GM12891 (cell line): ENCODE measurements at regions not wholly inside any gene's neighbourhood (a gene's known extent, or its start where the extent isn't known, plus 50 kb on each side); places are given as distances from the start of the nearest gene placed in this dataset.

Experiments
- DNase-seq: peaks from one replicate; pipeline ENCODE4 v3.0.0; 2011; ENCODE audit warnings: low spot score; ENCODE audit not compliant: insufficient read length
- FAIRE-seq: peaks from 2 replicates; lab custom pipeline; 2011; peaks lifted over from hg19 to GRCh38; lab: Jason Lieb, UNC
- PAX5 ChIP-seq: IDR thresholded peaks from 2 replicates; pipeline ENCODE4 v1.6.1; 2011; ENCODE audit warnings: low read length, moderate library complexity, mild to moderate bottlenecking; ENCODE audit not compliant: insufficient read depth, severe bottlenecking
- POLR2A ChIP-seq: IDR thresholded peaks from 2 replicates; pipeline ENCODE4 v1.6.1; 2011; ENCODE audit warnings: low read depth, low read length, control low read depth
- POLR2AphosphoS5 ChIP-seq: IDR thresholded peaks from 2 replicates; pipeline ENCODE4 v1.6.1; 2011; ENCODE audit warnings: low read depth, low read length, control low read depth
- POU2F2 ChIP-seq: IDR thresholded peaks from 2 replicates; pipeline ENCODE4 v1.6.1; 2011; ENCODE audit warnings: low read depth, mild to moderate bottlenecking, control low read depth, low read length, moderate library complexity
- SPI1 ChIP-seq: IDR thresholded peaks from 2 replicates; pipeline ENCODE4 v1.6.1; 2011; ENCODE audit warnings: low read depth, low read length, control low read depth
- TAF1 ChIP-seq: IDR thresholded peaks from 2 replicates; pipeline ENCODE4 v1.6.1; 2011; ENCODE audit warnings: low read depth, low read length, control low read depth

DNA sequence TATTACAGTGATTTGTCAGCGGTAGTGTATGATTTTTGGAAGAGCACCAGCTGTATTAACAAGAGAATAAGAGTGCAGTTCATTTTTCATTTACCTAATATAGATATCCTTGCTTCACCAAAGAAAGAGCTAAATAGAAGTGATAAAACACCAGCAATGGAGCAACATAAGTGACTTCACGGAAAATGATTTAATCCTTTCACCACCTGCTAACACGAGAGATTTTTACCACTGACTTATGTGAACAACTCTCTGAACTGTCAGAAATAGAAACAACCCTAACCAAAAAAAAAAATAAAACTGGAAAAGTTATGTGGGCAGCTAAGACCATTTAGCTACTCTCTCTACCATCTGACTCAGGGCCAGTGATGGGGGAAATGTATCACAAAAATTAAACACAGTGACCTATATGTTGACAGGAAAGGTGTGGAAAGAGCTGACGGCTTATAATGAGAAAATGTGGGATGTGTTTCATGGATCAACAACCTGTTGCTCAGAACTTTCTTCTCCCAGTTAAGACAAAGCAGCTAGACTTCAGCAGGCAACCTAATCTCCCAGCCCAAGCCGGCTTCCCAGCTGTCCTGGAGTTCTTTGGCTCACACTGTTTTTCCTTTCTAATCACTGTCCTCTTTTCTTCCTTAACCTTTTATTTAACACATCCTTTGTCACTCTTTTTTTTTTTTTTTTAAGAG, 272.7 kb downstream of the SS18 start:
- FAIRE-seq (no peak), DNase-seq (no peak)
- TF ChIP-seq TAF1 (no peak), PAX5 (no peak), POLR2A (no peak), POLR2AphosphoS5 (no peak), SPI1 (no peak), POU2F2 (no peak)

GRCh38 chr18:25815659-25816058, 274.8 kb downstream of the SS18 start:
- no peak for FAIRE-seq
- DNase-seq: no peak
- TF ChIP-seq SPI1: no peak
- TF ChIP-seq POLR2AphosphoS5: no peak
- no peak for TF ChIP-seq POLR2A
- no peak for TF ChIP-seq PAX5
- TF ChIP-seq TAF1: no peak
- no peak for TF ChIP-seq POU2F2

GRCh38 chr18:25814841-25815458, 275.5 kb downstream of the SS18 start:
- no peak for DNase-seq
- FAIRE-seq: no peak
- no peak for TF ChIP-seq POLR2A
- TF ChIP-seq SPI1: no peak
- no peak for TF ChIP-seq POU2F2
- no peak for TF ChIP-seq POLR2AphosphoS5
- TF ChIP-seq PAX5: no peak
- no peak for TF ChIP-seq TAF1

- no peak for DNase-seq
- FAIRE-seq: no peak
- no peak for TF ChIP-seq SPI1
- no peak for TF ChIP-seq POLR2AphosphoS5
- no peak for TF ChIP-seq POLR2A
- TF ChIP-seq PAX5: no peak
- no peak for TF ChIP-seq POU2F2
- TF ChIP-seq TAF1: no peak
Measured at GRCh38 chr18:25813110-25813509, 277.3 kb downstream of the SS18 start.

- DNase-seq (no peak), FAIRE-seq (no peak)
- no peak for TF ChIP-seq PAX5
- TF ChIP-seq POU2F2: no peak
- no peak for TF ChIP-seq POLR2A
- TF ChIP-seq POLR2AphosphoS5: no peak
- TF ChIP-seq TAF1: no peak
- no peak for TF ChIP-seq SPI1
Measured at GRCh38 chr18:25810736-25811135, 279.7 kb downstream of the SS18 start.

GRCh38 chr18:25805939-25806338, 284.5 kb downstream of the SS18 start:
- DNase-seq: no peak
- TF ChIP-seq POLR2A (no peak), PAX5 (no peak), SPI1 (no peak), POU2F2 (no peak), TAF1 (no peak), POLR2AphosphoS5 (no peak)
- no peak for FAIRE-seq

DNA sequence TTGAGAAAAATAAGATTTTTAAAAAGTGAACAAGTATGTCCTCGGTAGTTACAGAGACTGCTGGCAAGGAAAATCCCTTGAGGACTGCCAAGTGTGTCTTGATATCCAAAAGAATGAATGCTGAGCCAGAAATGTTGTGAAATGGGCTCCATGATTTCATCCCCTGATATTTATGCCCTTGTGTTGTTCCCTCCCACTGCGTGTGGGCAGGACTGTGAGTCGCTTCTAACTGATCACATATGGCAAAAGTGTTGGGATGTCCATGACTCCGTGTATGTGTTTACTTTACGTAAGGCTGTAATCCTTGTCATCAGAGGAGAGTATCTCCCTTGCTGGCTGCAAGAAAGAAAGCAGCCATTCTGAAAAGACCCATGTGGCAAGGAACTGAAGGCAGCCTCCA, 285.1 kb downstream of the SS18 start:
- FAIRE-seq (no peak), DNase-seq (no peak)
- TF ChIP-seq POU2F2 (no peak), POLR2AphosphoS5 (no peak), TAF1 (no peak), POLR2A (no peak), PAX5 (no peak), SPI1 (no peak)

GRCh38 chr18:25799231-25799630, 291.2 kb downstream of the SS18 start:
- DNase-seq (no peak), FAIRE-seq (no peak)
- no peak for TF ChIP-seq POLR2A
- no peak for TF ChIP-seq POLR2AphosphoS5
- no peak for TF ChIP-seq POU2F2
- no peak for TF ChIP-seq SPI1
- no peak for TF ChIP-seq TAF1
- no peak for TF ChIP-seq PAX5

GRCh38 chr18:25798046-25798445, 292.4 kb downstream of the SS18 start:
- TF ChIP-seq POU2F2 (no peak), POLR2AphosphoS5 (no peak), PAX5 (no peak), POLR2A (no peak), SPI1 (no peak), TAF1 (no peak)
- no peak for DNase-seq
- no peak for FAIRE-seq
